ENCODE measurements at regions not wholly inside any gene's neighbourhood (a gene's known extent, or its start where the extent isn't known, plus 50 kb on each side); places are given as distances from the start of the nearest gene placed in this dataset.
"Not testable (repeated sequence)": the region's sequence is repeated elsewhere in the genome, so short reads cannot be mapped to it uniquely, and the experiment has no call there.

DNA sequence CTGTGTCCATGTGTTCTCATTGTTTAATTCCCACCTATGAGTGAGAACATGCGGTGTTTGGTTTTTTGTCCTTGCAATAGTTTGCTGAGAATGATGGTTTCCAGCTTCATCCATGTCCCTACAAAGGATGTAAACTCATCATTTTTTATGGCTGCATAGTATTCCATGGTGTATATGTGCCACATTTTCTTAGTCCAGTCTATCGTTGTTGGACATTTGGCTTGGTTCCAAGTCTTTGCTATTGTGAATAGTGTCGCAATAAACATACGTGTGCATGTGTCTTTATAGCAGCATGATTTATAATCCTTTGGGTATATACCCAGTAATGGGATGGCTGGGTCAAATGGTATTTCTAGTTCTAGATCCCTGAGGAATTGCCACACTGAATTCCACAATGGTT is 114.2 kb upstream of the ZNF195 start:
- H3K27ac Mint-ChIP-seq; H3K4me1 Mint-ChIP-seq (ENCODE audit: low read depth); H3K27me3 Mint-ChIP-seq; H3K36me3 Mint-ChIP-seq (ENCODE audit: low read depth); H3K4me3 Mint-ChIP-seq; intact Hi-C loops (cut with micrococcal nuclease); H3K9me3 Mint-ChIP-seq: not testable (repeated sequence)

- H3K27ac Mint-ChIP-seq; H3K9me3 Mint-ChIP-seq; H3K36me3 Mint-ChIP-seq (ENCODE audit: low read depth); intact Hi-C loops (cut with micrococcal nuclease); H3K4me1 Mint-ChIP-seq (ENCODE audit: low read depth); H3K27me3 Mint-ChIP-seq; H3K4me3 Mint-ChIP-seq: not testable (repeated sequence)
Measured at GRCh38 chr11:3488003-3488402, 109.1 kb upstream of the ZNF195 start.

GRCh38 chr11:3485737-3486136 is 106.8 kb upstream of the ZNF195 start:
- H3K27me3 Mint-ChIP-seq; H3K4me1 Mint-ChIP-seq (ENCODE audit: low read depth); H3K27ac Mint-ChIP-seq; H3K4me3 Mint-ChIP-seq; H3K36me3 Mint-ChIP-seq (ENCODE audit: low read depth); intact Hi-C loops (cut with micrococcal nuclease); H3K9me3 Mint-ChIP-seq: not testable (repeated sequence)

GRCh38 chr11:3476937-3477885 is 98.3 kb upstream of the ZNF195 start:
- H3K36me3 Mint-ChIP-seq (ENCODE audit: low read depth); intact Hi-C loops (cut with micrococcal nuclease): not testable (repeated sequence)

DNA sequence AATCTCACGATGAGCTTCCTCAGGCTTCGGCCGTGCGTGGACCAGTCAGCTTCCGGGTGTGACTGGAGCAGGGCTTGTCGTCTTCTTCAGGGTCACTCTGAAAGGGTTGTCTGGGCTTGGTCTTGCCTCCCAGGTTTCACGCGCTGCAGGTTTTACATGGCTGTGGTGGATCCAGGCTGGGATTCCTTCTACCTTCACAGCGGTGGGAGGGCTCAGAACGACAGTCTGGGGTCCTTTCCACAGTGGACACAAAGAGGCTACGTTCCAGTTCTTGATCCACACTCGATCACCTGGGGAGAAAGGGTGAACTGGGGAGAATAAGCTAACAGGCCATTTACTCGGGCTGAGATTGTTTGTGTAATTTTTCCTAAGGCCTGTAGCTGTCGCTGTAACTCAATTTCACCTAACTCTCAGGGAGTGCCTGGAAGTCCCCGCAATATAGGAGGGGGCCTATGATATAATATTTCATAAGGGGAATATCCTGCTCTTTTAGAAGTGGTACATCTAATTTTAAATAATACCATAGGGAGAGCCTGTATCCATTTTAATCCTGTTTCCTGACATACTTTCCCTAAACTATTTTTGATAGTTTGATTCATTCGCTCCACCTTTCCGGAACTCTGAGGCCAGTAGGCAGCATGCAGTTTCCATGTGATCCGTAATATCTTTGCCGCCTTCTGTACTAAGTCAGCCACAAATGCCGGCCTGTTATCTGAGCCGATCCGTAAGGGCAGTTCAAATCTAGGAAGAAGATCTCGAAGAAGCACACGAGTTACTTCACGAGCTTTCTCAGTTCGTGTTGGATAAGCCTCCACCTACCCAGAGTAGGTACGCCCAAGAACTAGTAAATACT is 97.4 kb upstream of the ZNF195 start:
- H3K27me3 Mint-ChIP-seq; H3K4me3 Mint-ChIP-seq; H3K36me3 Mint-ChIP-seq (ENCODE audit: low read depth); intact Hi-C loops (cut with micrococcal nuclease); H3K4me1 Mint-ChIP-seq (ENCODE audit: low read depth); H3K27ac Mint-ChIP-seq; H3K9me3 Mint-ChIP-seq: not testable (repeated sequence)

More at GRCh38 chr11:3476937-3477885, 98.3 kb upstream of the ZNF195 start:
- H3K27ac Mint-ChIP-seq; H3K27me3 Mint-ChIP-seq; H3K4me1 Mint-ChIP-seq (ENCODE audit: low read depth); H3K4me3 Mint-ChIP-seq; H3K9me3 Mint-ChIP-seq: not testable (repeated sequence)

DNA sequence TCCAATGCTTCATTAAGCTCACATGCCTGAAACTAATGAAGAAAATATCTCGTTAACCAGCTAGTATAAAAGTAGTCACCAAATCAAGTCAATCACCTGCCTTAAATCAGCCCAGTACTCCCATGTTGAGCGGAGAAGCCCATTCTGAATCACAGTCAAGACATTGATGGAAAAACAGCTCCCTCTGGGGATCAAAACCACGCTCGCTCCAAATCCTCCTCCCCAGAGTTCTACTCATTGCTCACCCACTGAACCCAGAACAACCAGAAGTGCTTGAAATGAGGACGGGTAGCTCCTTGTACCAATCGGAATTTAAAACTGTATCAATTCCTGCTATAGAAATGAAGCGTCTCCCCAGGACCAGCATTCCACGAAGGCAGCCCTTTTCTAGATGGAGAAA is 90.0 kb upstream of the ZNF195 start:
- H3K36me3 Mint-ChIP-seq (ENCODE audit: low read depth); intact Hi-C loops (cut with micrococcal nuclease); H3K27ac Mint-ChIP-seq; H3K9me3 Mint-ChIP-seq; H3K4me3 Mint-ChIP-seq; H3K27me3 Mint-ChIP-seq; H3K4me1 Mint-ChIP-seq (ENCODE audit: low read depth): not testable (repeated sequence)

GRCh38 chr11:3467599-3467998 is 88.7 kb upstream of the ZNF195 start:
- H3K4me3 Mint-ChIP-seq; H3K27me3 Mint-ChIP-seq; intact Hi-C loops (cut with micrococcal nuclease); H3K27ac Mint-ChIP-seq; H3K9me3 Mint-ChIP-seq; H3K36me3 Mint-ChIP-seq (ENCODE audit: low read depth); H3K4me1 Mint-ChIP-seq (ENCODE audit: low read depth): not testable (repeated sequence)

DNA sequence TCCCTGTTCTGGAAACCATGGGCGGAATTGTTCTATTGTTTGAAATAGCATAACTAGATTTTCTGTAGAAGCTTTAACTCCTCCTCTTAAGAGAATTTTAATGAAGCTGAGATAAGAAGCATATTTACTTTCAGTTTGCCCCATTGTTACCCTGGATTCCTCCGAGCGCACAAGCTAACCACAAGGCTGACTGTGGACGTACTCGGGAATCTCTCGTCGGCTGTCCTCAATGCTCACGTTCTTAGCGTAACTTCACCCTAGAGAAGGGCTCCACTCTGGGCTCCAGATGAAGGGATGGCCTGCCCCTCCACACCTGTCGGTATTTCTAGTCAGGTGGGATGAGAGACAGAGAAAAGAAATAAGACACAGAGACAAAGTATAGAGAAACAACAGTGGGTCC is 76.7 kb upstream of the ZNF195 start:
- intact Hi-C loops (cut with micrococcal nuclease); H3K27ac Mint-ChIP-seq; H3K4me3 Mint-ChIP-seq; H3K36me3 Mint-ChIP-seq (ENCODE audit: low read depth); H3K9me3 Mint-ChIP-seq: not testable (repeated sequence)
- Mint-ChIP-seq H3K4me1 (ENCODE audit: low read depth) (peaks cover 11% of the 10 kb centered on the region), H3K27me3 (peaks cover 22% of the 10 kb centered on the region)

DNA sequence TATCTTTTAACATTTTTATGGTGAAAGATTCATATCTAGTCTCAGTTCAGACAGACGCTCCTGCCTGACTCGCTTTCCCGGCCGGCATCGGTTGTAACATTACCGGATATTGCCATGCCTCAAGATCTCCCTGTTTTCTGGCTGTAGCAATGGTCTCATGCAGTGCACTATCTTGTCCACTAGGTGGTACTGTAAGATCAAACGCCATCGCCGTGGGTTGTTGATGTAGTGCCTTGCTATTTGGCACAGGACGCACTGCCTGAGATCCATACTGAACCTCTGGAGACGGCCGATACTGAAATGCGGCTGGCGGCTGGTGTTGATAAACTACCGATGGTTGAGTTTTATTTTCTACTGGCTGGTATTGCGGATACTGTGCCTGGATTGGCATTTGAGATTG is 75.9 kb upstream of the ZNF195 start:
- H3K27me3 Mint-ChIP-seq: peaks cover 21% of the 10 kb centered on the region
- H3K36me3 Mint-ChIP-seq (ENCODE audit: low read depth); H3K27ac Mint-ChIP-seq; intact Hi-C loops (cut with micrococcal nuclease); H3K9me3 Mint-ChIP-seq; H3K4me3 Mint-ChIP-seq: not testable (repeated sequence)
- peaks cover 11% of the 10 kb centered on the region for H3K4me1 Mint-ChIP-seq (ENCODE audit: low read depth)

DNA sequence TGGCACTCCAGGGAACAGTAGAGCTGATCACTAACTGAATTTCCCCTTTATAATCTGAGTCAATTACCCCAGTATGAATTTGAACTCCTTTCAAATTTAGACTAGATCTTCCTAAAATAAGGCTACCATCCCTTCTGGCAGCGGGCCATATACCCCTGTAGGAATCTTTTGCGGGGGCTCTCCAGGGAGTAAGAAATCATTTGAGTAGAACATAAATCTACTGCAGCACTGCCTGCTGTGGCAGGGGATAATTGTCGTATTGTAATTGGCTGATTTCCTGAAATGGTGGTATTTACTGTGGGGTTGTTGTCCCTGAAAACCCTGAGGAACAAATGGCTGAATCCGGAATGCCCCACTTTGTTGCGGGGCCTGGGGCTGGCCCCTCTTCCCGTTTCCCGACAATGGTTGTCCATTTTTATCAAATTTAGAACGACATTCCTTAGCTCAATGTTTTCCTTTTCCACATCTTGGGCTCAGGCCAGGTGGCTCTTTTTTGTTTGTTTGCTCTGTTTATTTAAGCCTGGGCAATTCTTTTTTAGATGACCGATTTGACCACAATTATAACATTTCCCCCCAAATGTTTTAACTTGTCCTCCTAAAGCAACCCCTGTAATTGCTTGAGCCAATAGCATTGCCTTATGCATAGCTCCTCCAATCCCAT is 74.8 kb upstream of the ZNF195 start:
- H3K27ac Mint-ChIP-seq; H3K4me3 Mint-ChIP-seq; intact Hi-C loops (cut with micrococcal nuclease); H3K9me3 Mint-ChIP-seq; H3K36me3 Mint-ChIP-seq (ENCODE audit: low read depth): not testable (repeated sequence)
- Mint-ChIP-seq H3K4me1 (ENCODE audit: low read depth) (peaks cover 11% of the 10 kb centered on the region), H3K27me3 (peaks cover 21% of the 10 kb centered on the region)

GRCh38 chr11:3450822-3451221 is 71.9 kb upstream of the ZNF195 start:
- H3K9me3 Mint-ChIP-seq: not testable (repeated sequence)

DNA sequence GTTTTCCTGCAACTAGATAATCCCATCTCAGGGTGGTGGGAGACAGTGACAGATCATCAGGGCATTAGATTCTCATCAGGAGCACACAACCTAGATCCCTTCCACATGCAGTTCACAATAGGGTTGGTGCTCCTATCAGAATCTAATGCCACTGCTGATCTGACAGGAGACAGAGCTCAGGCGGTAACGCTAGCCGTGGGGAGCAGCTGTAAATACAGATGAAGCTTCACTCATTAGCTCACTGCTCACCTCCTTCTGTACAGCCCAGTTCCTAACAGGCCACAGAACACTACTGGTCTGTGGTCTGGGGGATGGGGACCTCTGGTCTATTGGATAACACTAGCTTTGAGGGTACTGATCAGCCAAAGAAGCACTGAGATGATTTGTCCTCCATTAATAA is 66.6 kb upstream of the ZNF195 start:
- H3K36me3 Mint-ChIP-seq (ENCODE audit: low read depth); H3K4me1 Mint-ChIP-seq (ENCODE audit: low read depth); H3K27ac Mint-ChIP-seq; H3K4me3 Mint-ChIP-seq; intact Hi-C loops (cut with micrococcal nuclease); H3K9me3 Mint-ChIP-seq: not testable (repeated sequence)
- H3K27me3 Mint-ChIP-seq: peaks cover 29% of the 10 kb centered on the region

More at GRCh38 chr11:3450822-3451221, 71.9 kb upstream of the ZNF195 start:
- H3K4me3 Mint-ChIP-seq; H3K27ac Mint-ChIP-seq; intact Hi-C loops (cut with micrococcal nuclease); H3K36me3 Mint-ChIP-seq (ENCODE audit: low read depth): not testable (repeated sequence)
- Mint-ChIP-seq H3K27me3 (peaks cover 18% of the 10 kb centered on the region), H3K4me1 (ENCODE audit: low read depth) (peaks cover 11% of the 10 kb centered on the region)

DNA sequence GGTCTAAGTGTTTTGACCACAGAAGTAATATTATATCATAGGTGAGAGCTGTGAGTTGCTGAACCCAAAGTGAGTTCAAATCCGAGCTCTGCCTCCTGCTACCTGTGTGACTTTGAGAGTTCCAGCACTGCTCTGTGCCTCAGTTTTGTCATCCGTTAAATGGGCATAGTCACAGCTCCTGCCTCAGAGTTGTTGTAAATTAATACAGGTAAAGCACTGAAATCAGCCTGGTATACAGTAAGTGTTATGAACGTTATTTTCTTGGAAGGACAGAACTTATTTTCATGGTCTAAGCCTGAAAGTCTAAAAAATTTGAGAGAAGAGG is 65.4 kb upstream of the ZNF195 start:
- H3K4me1 Mint-ChIP-seq (ENCODE audit: low read depth); intact Hi-C loops (cut with micrococcal nuclease); H3K4me3 Mint-ChIP-seq; H3K9me3 Mint-ChIP-seq; H3K36me3 Mint-ChIP-seq (ENCODE audit: low read depth); H3K27ac Mint-ChIP-seq: not testable (repeated sequence)
- peaks cover 37% of the 10 kb centered on the region for H3K27me3 Mint-ChIP-seq

- H3K4me1 Mint-ChIP-seq (ENCODE audit: low read depth); H3K9me3 Mint-ChIP-seq; H3K36me3 Mint-ChIP-seq (ENCODE audit: low read depth); H3K4me3 Mint-ChIP-seq; H3K27ac Mint-ChIP-seq; intact Hi-C loops (cut with micrococcal nuclease): not testable (repeated sequence)
- peaks cover 40% of the 10 kb centered on the region for H3K27me3 Mint-ChIP-seq
Measured at GRCh38 chr11:3443700-3444419, 64.9 kb upstream of the ZNF195 start.

Data from dendritic cell treated with granulocyte-macrophage colony-stimulating factor and Interleukin-4, amounts not matched to agents 40 ng/mL and 50 ng/mL, for 4 days (primary cell).